Trophoblast cell (in vitro differentiated cells and primary cell): ENCODE measurements at regions not wholly inside any gene's neighbourhood (a gene's known extent, or its start where the extent isn't known, plus 50 kb on each side); places are given as distances from the start of the nearest gene placed in this dataset.

Experiments
- DNase-seq, 2 donors: peaks; one replicate each; pipeline ENCODE4 v3.0.0-alpha.2; 2016
- H2AFZ ChIP-seq: 2 replicates; pipeline ENCODE4 v1.6.1; 2013; ENCODE audit warnings: low read length, moderate library complexity, mild to moderate bottlenecking; ENCODE audit not compliant: insufficient read depth, poor library complexity
- H2AK5ac ChIP-seq: 2 replicates; pipeline ENCODE4 v1.6.1; 2013; ENCODE audit warnings: mild to moderate bottlenecking, low read length
- H2BK120ac ChIP-seq: 2 replicates; pipeline ENCODE4 v1.6.1; 2013; ENCODE audit warnings: low read length, mild to moderate bottlenecking, moderate library complexity; ENCODE audit not compliant: insufficient read depth, poor library complexity
- H2BK12ac ChIP-seq: 2 replicates; pipeline ENCODE4 v1.6.1; 2013; ENCODE audit warnings: mild to moderate bottlenecking, low read length, moderate library complexity
- H2BK5ac ChIP-seq: 2 replicates; pipeline ENCODE4 v1.6.1; 2013; ENCODE audit warnings: low read length, low read depth, moderate library complexity, mild to moderate bottlenecking; ENCODE audit not compliant: poor library complexity
- H3K14ac ChIP-seq: 2 replicates; pipeline ENCODE4 v1.6.1; 2013; ENCODE audit warnings: mild to moderate bottlenecking, low read length
- H3K18ac ChIP-seq: 2 replicates; pipeline ENCODE4 v1.6.1; 2013; ENCODE audit warnings: mild to moderate bottlenecking, low read length
- H3K23ac ChIP-seq: 2 replicates; pipeline ENCODE4 v1.6.1; 2013; ENCODE audit warnings: low read length
- H3K27ac ChIP-seq: 2 replicates; pipeline ENCODE4 v1.5.1; 2013; ENCODE audit warnings: low read depth, mild to moderate bottlenecking, inconsistent platforms, low read length, moderate library complexity
- H3K27me3 ChIP-seq: 2 replicates; pipeline ENCODE4 v1.6.1; 2013; ENCODE audit warnings: inconsistent platforms, mild to moderate bottlenecking, low read length, moderate library complexity; ENCODE audit not compliant: insufficient read depth
- H3K36me3 ChIP-seq, 2 experiments: 1 replicate in 1 of 2; 2 replicates in 1 of 2; pipeline ENCODE4 v1.6.1; 2013; ENCODE audit warnings: low read length in 2 of 2, mild to moderate bottlenecking in 2 of 2, moderate library complexity in 1 of 2; ENCODE audit not compliant: insufficient read depth in 2 of 2, control insufficient read depth in 1 of 2
- H3K4ac ChIP-seq: 2 replicates; pipeline ENCODE4 v1.6.1; 2013; ENCODE audit warnings: low read depth, mild to moderate bottlenecking, low read length, moderate library complexity
- H3K4me1 ChIP-seq, 2 experiments: 1 replicate in 1 of 2; 2 replicates in 1 of 2; pipeline ENCODE4 v1.6.1; 2013; ENCODE audit warnings: low read length in 2 of 2, mild to moderate bottlenecking in 2 of 2, moderate library complexity in 1 of 2; ENCODE audit not compliant: insufficient read depth in 2 of 2, control insufficient read depth in 1 of 2
- H3K4me2 ChIP-seq: 2 replicates; pipeline ENCODE4 v1.6.1; 2013; ENCODE audit warnings: inconsistent platforms, mild to moderate bottlenecking, low read length, moderate library complexity
- H3K4me3 ChIP-seq: 2 replicates; pipeline ENCODE4 v1.5.1; 2013; ENCODE audit warnings: mild to moderate bottlenecking, low read depth, low read length, inconsistent platforms
- H3K79me1 ChIP-seq: one replicate; pipeline ENCODE4 v1.6.1; 2013; ENCODE audit warnings: low read length
- H3K79me2 ChIP-seq: 2 replicates; pipeline ENCODE4 v1.6.1; 2013; ENCODE audit warnings: low read length, mild to moderate bottlenecking; ENCODE audit not compliant: control insufficient read depth, insufficient read depth, poor library complexity
- H3K9ac ChIP-seq: 2 replicates; pipeline ENCODE4 v1.6.1; 2013; ENCODE audit warnings: mild to moderate bottlenecking, low read length
- H3K9me3 ChIP-seq: 2 replicates; pipeline ENCODE4 v1.6.1; 2013; ENCODE audit warnings: low read depth, mild to moderate bottlenecking, control low read depth, inconsistent platforms, low read length; ENCODE audit not compliant: insufficient read depth
- H4K12ac ChIP-seq: 2 replicates; pipeline ENCODE4 v1.6.1; 2013; ENCODE audit warnings: low read depth, mild to moderate bottlenecking, low read length, moderate library complexity
- H4K8ac ChIP-seq: 2 replicates; pipeline ENCODE4 v1.6.1; 2013; ENCODE audit warnings: low read depth, mild to moderate bottlenecking, low read length, moderate library complexity
- H4K91ac ChIP-seq: one replicate; pipeline ENCODE4 v1.6.1; 2013; ENCODE audit warnings: low read depth, mild to moderate bottlenecking, low read length, moderate library complexity
- WGBS: extraction: QIAGEN DNeasy Blood & Tissue Kit; methylation state at CpG from one replicate; pipeline ENCODE4 v1.1.7; 2013; ENCODE audit warnings: missing lambda C conversion rate; ENCODE audit not compliant: insufficient read length, insufficient coverage; ENCODE audit errors: extremely low coverage; 5-methylcytosine and 5-hydroxymethylcytosine counted together

- Histone ChIP-seq H3K9ac (no peak overlapping the region), H3K79me2 (no peaks in the 10 kb centered on the region), H3K23ac (no peak overlapping the region), H3K14ac (no peak overlapping the region), H3K27me3 (no peaks in the 10 kb centered on the region), H3K4me3 (no peak overlapping the region), H3K18ac (no peak overlapping the region), H2AK5ac (no peak overlapping the region), H2AFZ (no peak overlapping the region), H3K4me1 (peaks cover 0 to 2% of the 10 kb centered on the region in 2 experiments), H3K27ac (no peak overlapping the region), H3K36me3 (no peaks in the 10 kb centered on the region), H2BK5ac (no peak overlapping the region), H3K9me3 (no peaks in the 10 kb centered on the region), H2BK12ac (no peak overlapping the region), H2BK120ac (no peak overlapping the region), H3K4me2 (no peak overlapping the region), H4K8ac (no peak overlapping the region), H4K12ac (no peak overlapping the region), H3K79me1 (no peaks in the 10 kb centered on the region), H3K4ac (no peak overlapping the region), H4K91ac (no peak overlapping the region)
- WGBS = no CpG with 5 or more reads among the region's 3 CpGs
- DNase-seq = no peak
Observed at GRCh38 chr1:226479474-226479873, 69.1 kb upstream of the STUM start.

GRCh38 chr1:226480461-226480860 lies 68.1 kb upstream of the STUM start:
- H2BK120ac ChIP-seq = no peak overlapping the region
- no peak overlapping the region for H3K18ac ChIP-seq
- H4K12ac ChIP-seq = no peak overlapping the region
- H3K9ac ChIP-seq = no peak overlapping the region
- DNase-seq = no peak
- H4K8ac ChIP-seq = no peak overlapping the region
- H3K4me3 ChIP-seq = no peak overlapping the region
- H2AK5ac ChIP-seq = no peak overlapping the region
- H3K27ac ChIP-seq = no peak overlapping the region
- H3K14ac ChIP-seq = no peak overlapping the region
- no peak overlapping the region for H2BK5ac ChIP-seq
- H3K36me3 ChIP-seq = no peaks in the 10 kb centered on the region
- no peaks in the 10 kb centered on the region for H3K9me3 ChIP-seq
- no peak overlapping the region for H3K4ac ChIP-seq
- no peak overlapping the region for H2BK12ac ChIP-seq
- no peaks in the 10 kb centered on the region for H3K79me2 ChIP-seq
- no CpG with 5 or more reads among the region's 3 CpGs for WGBS
- no peaks in the 10 kb centered on the region for H3K79me1 ChIP-seq
- H3K4me2 ChIP-seq = no peak overlapping the region
- no peaks in the 10 kb centered on the region for H3K27me3 ChIP-seq
- no peak overlapping the region for H3K23ac ChIP-seq
- H3K4me1 ChIP-seq = peaks cover 0 to 2% of the 10 kb centered on the region in 2 experiments
- no peak overlapping the region for H4K91ac ChIP-seq
- no peak overlapping the region for H2AFZ ChIP-seq

- Histone ChIP-seq H3K4me3 (no peak overlapping the region), H2AK5ac (no peak overlapping the region), H3K14ac (no peak overlapping the region), H3K27ac (no peak overlapping the region), H2AFZ (no peak overlapping the region), H3K18ac (no peak overlapping the region), H4K12ac (no peak overlapping the region), H3K36me3 (no peaks in the 10 kb centered on the region), H2BK12ac (no peak overlapping the region), H3K23ac (no peak overlapping the region), H4K8ac (no peak overlapping the region), H2BK5ac (no peak overlapping the region), H3K9me3 (no peaks in the 10 kb centered on the region), H3K4ac (no peak overlapping the region), H3K4me1 (peaks cover 0 to 2% of the 10 kb centered on the region in 2 experiments), H3K79me1 (no peaks in the 10 kb centered on the region), H3K9ac (no peak overlapping the region), H4K91ac (no peak overlapping the region), H3K79me2 (no peaks in the 10 kb centered on the region), H2BK120ac (no peak overlapping the region), H3K4me2 (no peak overlapping the region), H3K27me3 (no peaks in the 10 kb centered on the region)
- DNase-seq = no peak
- no CpG with 5 or more reads among the region's 4 CpGs for WGBS
Observed at GRCh38 chr1:226481133-226481532, 67.4 kb upstream of the STUM start.

GRCh38 chr1:226482196-226482595 lies 66.4 kb upstream of the STUM start:
- no peak overlapping the region for H3K9ac ChIP-seq
- H3K4me3 ChIP-seq = no peak overlapping the region
- H2BK120ac ChIP-seq = no peak overlapping the region
- H2BK12ac ChIP-seq = no peak overlapping the region
- H3K27me3 ChIP-seq = no peaks in the 10 kb centered on the region
- DNase-seq = no peak
- no peak overlapping the region for H3K4me2 ChIP-seq
- no peak overlapping the region for H3K4ac ChIP-seq
- H3K4me1 ChIP-seq = peaks cover 0 to 2% of the 10 kb centered on the region in 2 experiments
- no peak overlapping the region for H2AFZ ChIP-seq
- H2BK5ac ChIP-seq = no peak overlapping the region
- H2AK5ac ChIP-seq = no peak overlapping the region
- no peaks in the 10 kb centered on the region for H3K9me3 ChIP-seq
- no peaks in the 10 kb centered on the region for H3K79me2 ChIP-seq
- H3K18ac ChIP-seq = no peak overlapping the region
- no peak overlapping the region for H4K8ac ChIP-seq
- no peak overlapping the region for H3K23ac ChIP-seq
- H3K79me1 ChIP-seq = no peaks in the 10 kb centered on the region
- H4K91ac ChIP-seq = no peak overlapping the region
- H3K36me3 ChIP-seq = no peaks in the 10 kb centered on the region
- no peak overlapping the region for H3K14ac ChIP-seq
- no peak overlapping the region for H3K27ac ChIP-seq
- no CpG with 5 or more reads among the region's 6 CpGs for WGBS
- no peak overlapping the region for H4K12ac ChIP-seq
